ENCODE measurements at regions not wholly inside any gene's neighbourhood (a gene's known extent, or its start where the extent isn't known, plus 50 kb on each side); places are given as distances from the start of the nearest gene placed in this dataset.

DNA sequence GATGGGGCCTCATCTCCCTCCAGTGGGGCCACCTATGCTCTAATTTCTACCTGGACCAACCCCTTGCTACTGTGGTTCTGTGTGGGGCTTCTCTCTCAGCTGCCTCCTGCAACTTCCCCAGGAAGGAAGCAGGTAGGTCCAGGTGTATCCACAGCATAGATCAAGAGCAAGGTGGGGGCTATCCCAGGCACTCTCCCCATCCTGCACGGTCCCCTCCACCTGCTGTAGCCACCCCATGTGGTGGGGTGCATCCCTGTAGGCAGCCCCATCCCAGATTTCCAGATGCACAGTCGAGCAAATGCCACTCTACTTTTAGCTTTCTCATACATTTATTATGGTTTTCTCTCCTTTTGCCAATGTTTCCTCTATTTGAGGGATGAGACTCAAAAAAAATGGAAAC, 156.1 kb downstream of the FBXO15 start:
- TF ChIP-seq, protein P1, sequence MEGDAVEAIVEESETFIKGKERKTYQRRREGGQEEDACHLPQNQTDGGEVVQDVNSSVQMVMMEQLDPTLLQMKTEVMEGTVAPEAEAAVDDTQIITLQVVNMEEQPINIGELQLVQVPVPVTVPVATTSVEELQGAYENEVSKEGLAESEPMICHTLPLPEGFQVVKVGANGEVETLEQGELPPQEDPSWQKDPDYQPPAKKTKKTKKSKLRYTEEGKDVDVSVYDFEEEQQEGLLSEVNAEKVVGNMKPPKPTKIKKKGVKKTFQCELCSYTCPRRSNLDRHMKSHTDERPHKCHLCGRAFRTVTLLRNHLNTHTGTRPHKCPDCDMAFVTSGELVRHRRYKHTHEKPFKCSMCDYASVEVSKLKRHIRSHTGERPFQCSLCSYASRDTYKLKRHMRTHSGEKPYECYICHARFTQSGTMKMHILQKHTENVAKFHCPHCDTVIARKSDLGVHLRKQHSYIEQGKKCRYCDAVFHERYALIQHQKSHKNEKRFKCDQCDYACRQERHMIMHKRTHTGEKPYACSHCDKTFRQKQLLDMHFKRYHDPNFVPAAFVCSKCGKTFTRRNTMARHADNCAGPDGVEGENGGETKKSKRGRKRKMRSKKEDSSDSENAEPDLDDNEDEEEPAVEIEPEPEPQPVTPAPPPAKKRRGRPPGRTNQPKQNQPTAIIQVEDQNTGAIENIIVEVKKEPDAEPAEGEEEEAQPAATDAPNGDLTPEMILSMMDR (IDR thresholded peaks at IDR 0.05), result no peak
- TF ChIP-seq POLR2A (IDR thresholded peaks at IDR 0.05) (no peak), EP300 (IDR thresholded peaks at IDR 0.05) (no peak)
